HG02763 (cell line): ENCODE measurements at regions not wholly inside any gene's neighbourhood (a gene's known extent, or its start where the extent isn't known, plus 50 kb on each side); places are given as distances from the start of the nearest gene placed in this dataset.
"Not testable (repeated sequence)": the region's sequence is repeated elsewhere in the genome, so short reads cannot be mapped to it uniquely, and the experiment has no call there.

Experiments used
- ATAC-seq: cut with Tn5 transposase; IDR thresholded peaks from one replicate; pipeline ENCODE4 v1.9.1; 2021; ENCODE audit warnings: mild to moderate bottlenecking, moderate library complexity; ENCODE audit not compliant: unreplicated experiment

DNA sequence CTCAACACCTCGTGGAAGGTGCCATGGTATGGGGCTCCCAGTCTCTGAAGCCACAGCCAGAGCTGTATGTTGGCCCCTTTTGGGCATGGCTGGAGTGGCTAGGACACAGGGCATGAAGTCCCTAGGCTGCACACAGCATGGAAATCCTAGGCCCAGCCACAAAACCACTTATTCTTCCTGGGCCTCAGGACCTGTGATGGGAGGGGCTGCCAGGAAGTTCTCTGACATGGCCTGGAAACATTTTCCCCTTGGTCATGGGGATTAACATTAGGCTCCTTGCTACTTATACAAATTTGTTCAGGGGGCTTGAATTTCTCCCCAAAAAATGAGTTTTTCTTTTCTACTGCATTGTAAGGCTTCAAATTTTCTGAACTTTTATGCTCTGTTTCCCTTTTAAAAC is 2091.2 kb upstream of the ACO1 start:
- no peak for ATAC-seq

GRCh38 chr9:30299126-30299780 is 2085.2 kb upstream of the ACO1 start:
- ATAC-seq = no peak

DNA sequence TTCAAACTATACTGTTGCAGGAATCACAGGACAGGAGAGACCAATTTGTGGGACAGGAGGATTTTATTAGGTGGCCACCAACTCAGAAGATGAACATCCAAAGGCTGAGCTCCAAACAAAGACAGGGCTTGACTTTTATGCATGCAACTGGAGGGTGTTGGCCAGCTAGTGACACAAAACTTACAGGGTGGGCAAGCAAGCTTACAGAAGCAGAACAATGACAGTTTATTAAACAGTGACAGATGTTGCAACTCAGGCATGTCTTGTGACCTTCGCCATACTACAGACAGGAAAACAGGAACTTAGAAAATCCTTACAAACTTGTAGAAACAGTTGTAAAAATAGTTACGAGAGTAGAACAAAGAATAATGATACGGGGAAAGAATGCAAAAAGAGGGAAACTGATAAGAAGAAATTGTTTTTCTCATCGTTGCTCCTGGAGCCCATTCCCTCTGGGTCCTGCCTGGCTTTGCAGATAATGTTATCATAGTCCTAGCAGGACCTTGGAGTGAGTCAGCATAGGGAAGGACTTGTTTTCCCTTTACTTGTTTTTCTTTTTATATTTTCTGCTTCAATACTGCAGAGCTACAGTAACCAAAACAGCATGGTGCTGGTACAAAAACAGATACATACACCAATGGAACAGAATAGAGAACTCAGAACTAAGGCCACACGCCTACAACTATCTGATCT is 2083.0 kb upstream of the ACO1 start:
- no peak for ATAC-seq

- no peak for ATAC-seq
Measured at GRCh38 chr9:30310711-30311110, 2073.7 kb upstream of the ACO1 start.

GRCh38 chr9:30329431-30329830 is 2055.0 kb upstream of the ACO1 start:
- no peak for ATAC-seq

DNA sequence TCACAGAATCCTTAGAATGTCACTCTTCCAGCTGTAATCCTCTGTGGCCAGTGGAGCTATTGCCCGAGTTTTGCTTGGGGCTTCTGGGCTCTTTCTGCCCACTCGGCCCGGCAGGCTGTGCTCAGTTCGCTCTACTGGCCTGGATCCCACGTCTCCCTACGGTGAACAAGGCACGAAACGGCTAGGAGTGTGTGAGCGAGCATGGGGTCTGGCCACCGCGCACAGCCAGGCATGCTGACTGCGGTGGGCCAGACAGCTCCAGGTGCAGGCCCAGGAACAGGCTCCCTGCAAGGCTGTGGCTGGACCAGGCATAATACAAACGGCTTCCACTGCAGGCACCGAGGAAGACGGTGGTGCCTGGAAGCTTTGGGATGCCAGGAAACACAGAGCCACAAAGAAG is 2035.5 kb upstream of the ACO1 start:
- no peak for ATAC-seq

- ATAC-seq = no peak
Measured at GRCh38 chr9:30349526-30350513, 2034.6 kb upstream of the ACO1 start.

- no peak for ATAC-seq
Measured at GRCh38 chr9:30356221-30356620, 2028.2 kb upstream of the ACO1 start.

DNA sequence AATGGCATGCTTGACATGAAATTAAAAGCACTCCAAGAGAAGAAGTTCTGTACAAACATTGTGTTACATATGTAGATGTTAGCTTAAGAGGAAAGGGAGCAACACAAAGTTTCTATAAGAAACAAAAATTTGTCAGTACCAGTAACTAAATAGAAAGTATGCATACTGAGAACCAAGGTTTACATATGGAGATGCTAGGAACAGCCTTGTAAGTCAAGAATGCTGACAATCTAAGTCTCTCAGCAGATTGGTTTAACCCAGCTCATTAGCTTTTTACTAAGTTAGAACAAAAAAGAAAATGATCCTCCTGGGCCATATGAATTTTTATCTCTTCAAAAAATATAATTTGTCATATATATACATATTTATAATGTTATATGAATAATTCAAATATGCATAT is 2022.1 kb upstream of the ACO1 start:
- ATAC-seq = no peak

- ATAC-seq = not testable (repeated sequence)
Measured at GRCh38 chr9:30366140-30366539, 2018.3 kb upstream of the ACO1 start.

- ATAC-seq = no peak
Measured at GRCh38 chr9:30382271-30382670, 2002.2 kb upstream of the ACO1 start.

GRCh38 chr9:30410273-30410672 is 1974.2 kb upstream of the ACO1 start:
- ATAC-seq = no peak

- no peak for ATAC-seq
Measured at GRCh38 chr9:30411571-30411970, 1972.9 kb upstream of the ACO1 start.

GRCh38 chr9:30459156-30459555 is 1925.3 kb upstream of the ACO1 start:
- no peak for ATAC-seq

DNA sequence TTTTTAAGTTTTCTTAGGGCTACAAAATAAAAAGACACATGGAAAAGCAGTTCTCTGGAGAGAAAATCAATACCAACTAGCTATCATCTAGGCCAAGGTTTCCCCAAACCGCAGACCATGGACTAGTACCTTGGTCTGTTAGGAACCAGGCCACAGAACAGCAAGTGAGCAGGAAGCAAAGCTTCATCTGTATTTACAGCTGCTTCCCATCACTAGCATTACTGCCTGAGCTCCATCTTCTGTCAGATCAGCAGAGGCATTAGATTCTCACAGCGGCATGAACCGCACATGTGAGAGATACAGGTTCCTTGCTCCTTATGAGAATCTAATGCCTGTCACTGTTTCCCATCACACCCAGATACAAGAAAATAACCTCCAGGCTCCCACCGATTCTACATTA is 1907.6 kb upstream of the ACO1 start:
- ATAC-seq = no peak

DNA sequence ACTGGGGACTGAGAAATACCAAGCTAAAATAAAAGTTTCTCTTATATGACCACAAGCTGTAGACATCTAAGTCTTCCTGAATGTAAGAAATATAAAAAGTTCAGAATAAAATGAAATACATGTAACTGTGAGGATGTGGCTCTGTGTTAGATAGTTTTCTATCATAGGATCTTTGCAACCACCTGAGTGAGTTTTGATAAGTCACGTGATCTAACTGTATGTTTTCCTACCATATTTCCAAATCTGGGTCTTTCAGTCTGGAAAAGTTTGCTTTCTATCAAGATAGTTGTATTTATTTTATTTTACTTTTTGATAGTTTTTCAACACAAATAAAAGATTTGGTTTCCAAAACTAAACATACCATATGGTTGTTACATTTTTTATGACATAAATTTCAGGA is 1905.8 kb upstream of the ACO1 start:
- no peak for ATAC-seq

DNA sequence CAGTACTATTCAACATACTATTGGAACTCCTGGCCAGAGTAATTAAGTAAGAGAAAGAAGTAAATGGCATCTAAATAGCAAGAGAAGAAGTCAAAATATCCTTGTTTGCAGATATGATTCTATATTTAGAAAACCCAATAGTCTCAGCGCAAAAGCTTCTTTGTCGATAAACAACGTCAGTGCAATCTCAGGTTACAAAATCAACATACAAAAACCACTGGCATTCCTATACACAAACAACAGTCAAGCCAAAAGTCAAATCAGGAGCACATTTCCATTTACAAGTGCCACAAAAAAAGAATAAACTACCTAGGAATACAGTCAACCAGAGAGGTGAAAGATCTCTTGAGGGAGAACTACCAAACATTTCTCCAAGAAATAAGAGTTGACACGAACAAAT is 1901.9 kb upstream of the ACO1 start:
- no peak for ATAC-seq

DNA sequence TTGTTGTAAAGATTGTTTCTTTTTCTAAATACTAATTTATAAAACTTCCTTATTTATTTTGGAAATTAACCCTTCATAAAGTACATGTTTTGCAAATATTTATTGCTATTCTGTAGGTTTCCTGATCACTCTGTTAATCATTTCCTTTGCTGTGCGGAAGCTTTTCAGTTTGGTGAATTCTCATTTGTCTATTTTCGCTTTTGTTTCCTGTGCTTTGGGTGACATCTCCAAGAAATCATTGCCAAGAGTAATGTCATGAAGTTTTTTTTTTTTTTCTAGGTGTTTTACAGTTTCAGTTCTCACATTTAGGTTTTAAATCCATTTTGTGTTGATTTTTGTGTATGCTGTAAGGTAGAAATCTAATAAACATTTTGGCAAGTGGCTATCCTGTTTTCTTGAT is 1899.8 kb upstream of the ACO1 start:
- no peak for ATAC-seq

DNA sequence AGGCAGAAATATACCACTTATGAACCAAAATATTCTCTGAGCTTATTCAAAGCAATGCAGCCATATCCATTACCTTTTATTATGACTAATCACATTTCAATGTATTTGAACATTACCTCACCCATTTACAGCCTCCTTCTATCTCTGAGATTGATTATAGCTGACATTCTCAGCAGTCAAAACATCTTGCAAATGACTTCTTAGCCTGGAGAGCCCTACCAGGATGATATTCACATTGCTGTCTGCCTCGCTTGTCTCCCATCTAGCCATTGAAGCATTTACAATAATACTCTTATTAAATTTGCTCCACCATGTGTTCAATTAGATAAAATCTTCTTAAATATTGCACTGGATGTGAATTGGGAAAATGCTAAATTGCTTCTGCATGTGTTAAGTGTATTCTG is 1879.9 kb upstream of the ACO1 start:
- ATAC-seq = no peak

GRCh38 chr9:30505311-30505710 is 1879.1 kb upstream of the ACO1 start:
- ATAC-seq = no peak

DNA sequence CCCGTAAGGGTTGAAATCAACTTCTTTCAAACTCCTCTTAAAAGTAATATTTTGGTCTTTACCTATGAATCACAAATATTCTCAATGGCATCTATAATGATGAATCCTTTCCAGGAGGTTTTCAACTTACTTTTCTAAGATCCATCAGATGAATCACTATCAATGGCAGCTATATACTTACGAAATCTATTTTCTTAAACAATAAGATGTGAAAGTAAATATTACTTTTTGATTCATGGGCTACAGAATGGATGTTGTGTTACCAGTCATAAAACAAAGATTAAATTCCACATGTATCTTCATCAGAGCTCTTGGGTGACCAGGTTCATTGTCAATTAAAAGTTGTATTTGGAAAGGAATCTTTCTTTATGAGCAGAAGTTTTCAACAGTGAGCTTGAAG is 1877.7 kb upstream of the ACO1 start:
- ATAC-seq = no peak

DNA sequence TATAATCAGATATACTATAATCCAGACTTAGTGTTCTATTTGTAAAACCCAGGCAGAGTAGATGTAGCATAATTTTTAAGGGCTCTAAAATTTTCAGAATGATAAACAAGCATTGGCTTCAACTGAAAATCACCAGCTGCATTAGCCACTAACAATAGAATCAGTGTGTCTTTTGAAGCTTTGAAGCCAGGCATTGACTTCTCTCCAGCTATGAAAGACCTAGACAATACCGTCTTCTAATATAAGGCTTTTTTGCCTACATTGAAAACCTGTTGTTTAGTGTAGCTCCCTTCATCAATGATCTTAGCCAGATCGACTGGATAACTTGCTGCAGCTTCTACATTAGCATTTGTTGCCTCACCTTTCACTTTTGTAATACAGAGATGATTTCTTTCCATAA is 1877.3 kb upstream of the ACO1 start:
- no peak for ATAC-seq
